ENCODE measurements at regions not wholly inside any gene's neighbourhood (a gene's known extent, or its start where the extent isn't known, plus 50 kb on each side); places are given as distances from the start of the nearest gene placed in this dataset.

DNA sequence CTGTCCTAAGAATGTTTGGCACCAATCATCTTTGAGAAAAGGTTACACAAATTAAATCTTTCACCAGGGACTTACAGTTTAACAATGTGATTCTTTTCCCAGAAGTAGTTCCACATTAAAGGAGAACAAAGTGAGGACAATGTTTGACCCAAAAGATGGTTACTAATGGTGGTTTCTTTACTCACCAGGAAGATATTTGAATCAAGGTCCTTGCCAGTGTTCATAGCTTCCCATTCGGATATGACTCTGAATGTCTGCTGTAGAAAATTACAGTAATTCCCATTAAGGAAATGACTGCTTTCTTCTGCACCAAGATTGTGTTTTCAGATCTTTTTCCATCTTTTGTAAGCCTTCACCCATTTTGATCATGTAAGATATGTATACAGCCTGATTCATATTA lies 114.6 kb upstream of the ADAMTSL1 start (continued):
- no peak for TF ChIP-seq USF2 (IDR thresholded peaks at IDR 0.05; ENCODE audit: borderline replicate concordance, low read depth, low read length)
- no peak for TF ChIP-seq TARDBP (IDR thresholded peaks at IDR 0.05; ENCODE audit: borderline replicate concordance)
- no peak for TF ChIP-seq EP300 (IDR thresholded peaks at IDR 0.05; ENCODE audit: borderline replicate concordance in 1 of 2, control insufficient read depth in 1 of 2, low read depth in 2 of 2, low read length in 2 of 2)

DNA sequence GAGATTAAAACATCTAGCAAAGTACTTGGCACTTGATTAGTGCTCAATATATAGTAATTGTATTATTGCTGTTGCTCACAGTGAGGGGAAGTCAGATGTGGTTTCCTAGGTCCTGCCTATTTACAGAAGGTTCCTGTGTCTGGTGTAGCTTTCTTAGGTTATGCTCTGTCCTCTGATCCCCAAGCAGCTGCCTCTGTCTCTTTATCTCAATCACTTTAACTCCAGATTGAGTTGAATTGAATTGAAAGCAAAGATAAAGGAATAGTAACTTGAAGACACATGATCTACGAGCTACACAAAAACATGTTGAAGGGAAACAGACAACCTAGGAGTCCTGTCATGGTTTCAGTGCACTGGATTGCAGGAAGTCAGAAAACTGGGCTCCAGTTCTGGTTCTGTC lies 113.9 kb upstream of the ADAMTSL1 start:
- H3K9me3 ChIP-seq (replicated peaks; ENCODE audit: control insufficient read depth, insufficient read depth, low read length) = no peaks in the 10 kb centered on the region
- BruUV-seq (replicated peaks) = no TSS peak
- no peak overlapping the region for H2AFZ ChIP-seq (ENCODE audit: control insufficient read depth, low read depth, low read length)
- no peak for TF ChIP-seq CBX5 (IDR thresholded peaks at IDR 0.05; ENCODE audit: low read depth)
- TF ChIP-seq MEF2B (IDR thresholded peaks at IDR 0.05; ENCODE audit: partially characterized antibody, poor library complexity, severe bottlenecking) = no peak
- TF ChIP-seq, protein P1, sequence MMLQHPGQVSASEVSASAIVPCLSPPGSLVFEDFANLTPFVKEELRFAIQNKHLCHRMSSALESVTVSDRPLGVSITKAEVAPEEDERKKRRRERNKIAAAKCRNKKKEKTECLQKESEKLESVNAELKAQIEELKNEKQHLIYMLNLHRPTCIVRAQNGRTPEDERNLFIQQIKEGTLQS (IDR thresholded peaks at IDR 0.05; ENCODE audit: borderline replicate concordance, extremely low read depth, low read depth, low read length) = no peak
- no peak for TF ChIP-seq MTA3 (IDR thresholded peaks at IDR 0.05; ENCODE audit: borderline replicate concordance, low read length)
- TF ChIP-seq SUPT20H (IDR thresholded peaks at IDR 0.05; ENCODE audit: borderline replicate concordance, control insufficient read depth, low read depth, low read length) = no peak
- TF ChIP-seq, protein P2, sequence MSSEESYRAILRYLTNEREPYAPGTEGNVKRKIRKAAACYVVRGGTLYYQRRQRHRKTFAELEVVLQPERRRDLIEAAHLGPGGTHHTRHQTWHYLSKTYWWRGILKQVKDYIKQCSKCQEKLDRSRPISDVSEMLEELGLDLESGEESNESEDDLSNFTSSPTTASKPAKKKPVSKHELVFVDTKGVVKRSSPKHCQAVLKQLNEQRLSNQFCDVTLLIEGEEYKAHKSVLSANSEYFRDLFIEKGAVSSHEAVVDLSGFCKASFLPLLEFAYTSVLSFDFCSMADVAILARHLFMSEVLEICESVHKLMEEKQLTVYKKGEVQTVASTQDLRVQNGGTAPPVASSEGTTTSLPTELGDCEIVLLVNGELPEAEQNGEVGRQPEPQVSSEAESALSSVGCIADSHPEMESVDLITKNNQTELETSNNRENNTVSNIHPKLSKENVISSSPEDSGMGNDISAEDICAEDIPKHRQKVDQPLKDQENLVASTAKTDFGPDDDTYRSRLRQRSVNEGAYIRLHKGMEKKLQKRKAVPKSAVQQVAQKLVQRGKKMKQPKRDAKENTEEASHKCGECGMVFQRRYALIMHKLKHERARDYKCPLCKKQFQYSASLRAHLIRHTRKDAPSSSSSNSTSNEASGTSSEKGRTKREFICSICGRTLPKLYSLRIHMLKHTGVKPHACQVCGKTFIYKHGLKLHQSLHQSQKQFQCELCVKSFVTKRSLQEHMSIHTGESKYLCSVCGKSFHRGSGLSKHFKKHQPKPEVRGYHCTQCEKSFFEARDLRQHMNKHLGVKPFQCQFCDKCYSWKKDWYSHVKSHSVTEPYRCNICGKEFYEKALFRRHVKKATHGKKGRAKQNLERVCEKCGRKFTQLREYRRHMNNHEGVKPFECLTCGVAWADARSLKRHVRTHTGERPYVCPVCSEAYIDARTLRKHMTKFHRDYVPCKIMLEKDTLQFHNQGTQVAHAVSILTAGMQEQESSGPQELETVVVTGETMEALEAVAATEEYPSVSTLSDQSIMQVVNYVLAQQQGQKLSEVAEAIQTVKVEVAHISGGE (CRISPR knock-in tag; IDR thresholded peaks at IDR 0.05) = no peak
- no peak for TF ChIP-seq KDM1A (IDR thresholded peaks at IDR 0.05; ENCODE audit: borderline replicate concordance)
- no peak for TF ChIP-seq CEBPB (IDR thresholded peaks at IDR 0.05; ENCODE audit: borderline replicate concordance in 1 of 2, low read depth in 2 of 2, low read length in 2 of 2)
- TF ChIP-seq, protein P3, sequence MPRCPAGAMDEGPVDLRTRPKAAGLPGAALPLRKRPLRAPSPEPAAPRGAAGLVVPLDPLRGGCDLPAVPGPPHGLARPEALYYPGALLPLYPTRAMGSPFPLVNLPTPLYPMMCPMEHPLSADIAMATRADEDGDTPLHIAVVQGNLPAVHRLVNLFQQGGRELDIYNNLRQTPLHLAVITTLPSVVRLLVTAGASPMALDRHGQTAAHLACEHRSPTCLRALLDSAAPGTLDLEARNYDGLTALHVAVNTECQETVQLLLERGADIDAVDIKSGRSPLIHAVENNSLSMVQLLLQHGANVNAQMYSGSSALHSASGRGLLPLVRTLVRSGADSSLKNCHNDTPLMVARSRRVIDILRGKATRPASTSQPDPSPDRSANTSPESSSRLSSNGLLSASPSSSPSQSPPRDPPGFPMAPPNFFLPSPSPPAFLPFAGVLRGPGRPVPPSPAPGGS (IDR thresholded peaks at IDR 0.05; ENCODE audit: borderline replicate concordance, insufficient read depth, low read depth, low read length, poor library complexity, severe bottlenecking) = no peak
- no peak for TF ChIP-seq ELK1 (IDR thresholded peaks at IDR 0.05; ENCODE audit: low read depth, low read length)
- TF ChIP-seq EGR1 (IDR thresholded peaks at IDR 0.05; ENCODE audit: borderline replicate concordance in 1 of 2, low read depth in 2 of 2, low read length in 2 of 2) = no peak
- TF ChIP-seq RB1 (IDR thresholded peaks at IDR 0.05; ENCODE audit: borderline replicate concordance) = no peak

More for the DNA sequence above, 113.9 kb upstream of the ADAMTSL1 start:
- H3K4me1 ChIP-seq (ENCODE audit: control insufficient read depth, insufficient read depth, low read length) = peaks cover 6% of the 10 kb centered on the region; the same call in 1 of the 2 replicates
- no peak for ATAC-seq
- H3K4me3 ChIP-seq = no peak overlapping the region
- CTCF ChIA-PET = no interaction called here
- no peaks in the 10 kb centered on the region for H3K36me3 ChIP-seq (ENCODE audit: control insufficient read depth in 2 of 2, insufficient read depth in 2 of 2, low read length in 1 of 2)
- WGBS (ENCODE audit: insufficient coverage, insufficient replicate concordance, low lambda C conversion rate, missing lambda C conversion rate) = 0% methylated on average over 1 of the region's 1 CpG
- no peaks in the 10 kb centered on the region for H3K79me2 ChIP-seq (ENCODE audit: control insufficient read depth, insufficient read depth, low read length)
- POLR2A ChIA-PET = interaction anchor here (0.6 kb wide), 1 partner anchor 655 kb away, joined by 4 read pairs; no protein-coding TSS in a partner anchor
- SMC1A ChIA-PET (ENCODE audit: uncharacterized antibody, unreplicated experiment) = no interaction called here
- intact Hi-C loops (cut with micrococcal nuclease; ENCODE audit: unreplicated experiment) = no loop called here
- H4K20me1 ChIP-seq (ENCODE audit: control insufficient read depth, insufficient read depth) = no peaks in the 10 kb centered on the region
- H3K27me3 ChIP-seq (replicated peaks in 1 of 2; ENCODE audit: control insufficient read depth in 2 of 2, insufficient read depth in 2 of 2, low read length in 1 of 2) = no peaks in the 10 kb centered on the region
- no peak for FAIRE-seq
- no peak overlapping the region for H3K9ac ChIP-seq (ENCODE audit: control insufficient read depth, insufficient read depth, low read length)
- RAD21 ChIA-PET (ENCODE audit: unreplicated experiment) = no interaction called here
- no peak for DNase-seq (ENCODE audit: low read depth, low spot score)
- in situ Hi-C loops (cut with MboI) = no loop called here
- no peak overlapping the region for H3K4me2 ChIP-seq (ENCODE audit: control insufficient read depth, insufficient read depth)
- no peak overlapping the region for H3K27ac ChIP-seq (ENCODE audit: control insufficient read depth, insufficient read depth)
